Memory B cell (primary cell): ENCODE measurements at regions not wholly inside any gene's neighbourhood (a gene's known extent, or its start where the extent isn't known, plus 50 kb on each side); places are given as distances from the start of the nearest gene placed in this dataset.

Experiments
- ATAC-seq: fragments of 150-1000 bp; cut with Tn5 transposase; 2 replicates; pipeline ENCODE4 v1.10.0; 2021; ENCODE audit warnings: low read depth, mild to moderate bottlenecking, moderate library complexity
- DNase-seq, 2 donors: peaks; one replicate each; pipeline ENCODE4 v3.0.0; 2022; ENCODE audit warnings: low spot score in 2 of 2
- H3K27ac Mint-ChIP-seq: one replicate; pipeline ENCODE4 v1.8.0; 2022; ENCODE audit warnings: mild to moderate bottlenecking, moderate library complexity, mixed read lengths
- H3K27me3 Mint-ChIP-seq: one replicate; pipeline ENCODE4 v1.8.0; 2022; ENCODE audit warnings: mixed read lengths
- H3K36me3 Mint-ChIP-seq: one replicate; pipeline ENCODE4 v1.8.0; 2022; ENCODE audit warnings: mild to moderate bottlenecking, mixed read lengths
- H3K4me1 Mint-ChIP-seq: one replicate; pipeline ENCODE4 v1.8.0; 2022; ENCODE audit warnings: mixed read lengths
- H3K4me3 Mint-ChIP-seq: one replicate; pipeline ENCODE4 v1.8.0; 2022; ENCODE audit warnings: mild to moderate bottlenecking, moderate library complexity, mixed read lengths
- H3K9me3 Mint-ChIP-seq: one replicate; pipeline ENCODE4 v1.8.0; 2022; ENCODE audit warnings: mixed read lengths

GRCh38 chr10:129219364-129219763 is 247.7 kb upstream of the MGMT start:
- no peaks in the 10 kb centered on the region for H3K36me3 Mint-ChIP-seq
- H3K4me1 Mint-ChIP-seq: no peaks in the 10 kb centered on the region
- DNase-seq (no peak), ATAC-seq (no peak)
- H3K4me3 Mint-ChIP-seq: no peak overlapping the region
- peaks cover 8% of the 10 kb centered on the region for H3K9me3 Mint-ChIP-seq
- H3K27ac Mint-ChIP-seq: no peak overlapping the region
- peaks cover 4% of the 10 kb centered on the region for H3K27me3 Mint-ChIP-seq

GRCh38 chr10:129222436-129222835 is 244.6 kb upstream of the MGMT start:
- Mint-ChIP-seq H3K4me3 (no peak overlapping the region), H3K27ac (no peak overlapping the region), H3K36me3 (no peaks in the 10 kb centered on the region), H3K27me3 (peaks cover 2% of the 10 kb centered on the region), H3K9me3 (peaks cover 5% of the 10 kb centered on the region), H3K4me1 (no peaks in the 10 kb centered on the region)
- no peak for ATAC-seq
- no peak for DNase-seq

GRCh38 chr10:129223363-129223762 is 243.7 kb upstream of the MGMT start:
- Mint-ChIP-seq H3K4me3 (no peak overlapping the region), H3K36me3 (no peaks in the 10 kb centered on the region), H3K4me1 (no peaks in the 10 kb centered on the region), H3K27ac (no peak overlapping the region), H3K9me3 (peaks cover 5% of the 10 kb centered on the region), H3K27me3 (peaks cover 2% of the 10 kb centered on the region)
- ATAC-seq: no peak
- no peak for DNase-seq

DNA sequence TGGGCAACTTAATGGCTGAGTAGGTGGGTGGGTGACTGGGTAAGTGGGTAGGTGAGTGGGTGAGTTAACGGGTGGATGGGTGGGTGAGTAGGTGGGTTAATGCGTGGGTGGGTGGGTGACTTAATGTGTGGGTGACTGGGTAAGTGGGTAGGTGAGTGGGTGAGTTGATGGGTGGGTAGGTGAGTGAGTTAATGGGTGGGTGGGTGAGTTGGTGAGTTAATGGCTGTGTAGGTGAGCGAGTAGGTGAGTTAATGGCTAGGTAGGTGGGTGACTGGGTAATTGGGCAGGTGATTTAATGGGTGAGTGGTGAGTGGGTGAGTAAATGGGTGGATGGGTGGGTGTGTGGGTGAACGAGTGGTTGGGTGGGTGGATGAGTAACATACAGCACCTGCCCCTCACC is 243.0 kb upstream of the MGMT start:
- H3K27ac Mint-ChIP-seq: no peak overlapping the region
- no peak for ATAC-seq
- DNase-seq: no peak
- no peaks in the 10 kb centered on the region for H3K4me1 Mint-ChIP-seq
- H3K4me3 Mint-ChIP-seq: no peak overlapping the region
- peaks cover 5% of the 10 kb centered on the region for H3K9me3 Mint-ChIP-seq
- H3K36me3 Mint-ChIP-seq: no peaks in the 10 kb centered on the region
- H3K27me3 Mint-ChIP-seq: peaks cover 2% of the 10 kb centered on the region

- no peaks in the 10 kb centered on the region for H3K4me1 Mint-ChIP-seq
- DNase-seq (no peak), ATAC-seq (no peak)
- no peaks in the 10 kb centered on the region for H3K36me3 Mint-ChIP-seq
- no peaks in the 10 kb centered on the region for H3K9me3 Mint-ChIP-seq
- no peak overlapping the region for H3K4me3 Mint-ChIP-seq
- H3K27me3 Mint-ChIP-seq: no peaks in the 10 kb centered on the region
- H3K27ac Mint-ChIP-seq: no peak overlapping the region
Observed at GRCh38 chr10:129231821-129232220, 235.2 kb upstream of the MGMT start.

GRCh38 chr10:129233351-129234148 is 233.5 kb upstream of the MGMT start:
- Mint-ChIP-seq H3K27ac (peak overlapping the region; percentile 41), H3K27me3 (peaks cover 2% of the 10 kb centered on the region), H3K4me1 (no peaks in the 10 kb centered on the region), H3K4me3 (peak overlapping the region; percentile 63), H3K9me3 (no peaks in the 10 kb centered on the region), H3K36me3 (no peaks in the 10 kb centered on the region)
- ATAC-seq (no peak), DNase-seq (no peak)

- H3K4me3 Mint-ChIP-seq: no peak overlapping the region
- DNase-seq: no peak
- H3K27ac Mint-ChIP-seq: no peak overlapping the region
- no peaks in the 10 kb centered on the region for H3K36me3 Mint-ChIP-seq
- ATAC-seq: no peak
- no peaks in the 10 kb centered on the region for H3K4me1 Mint-ChIP-seq
- H3K9me3 Mint-ChIP-seq: no peaks in the 10 kb centered on the region
- H3K27me3 Mint-ChIP-seq: peaks cover 2% of the 10 kb centered on the region
Observed at GRCh38 chr10:129236274-129236691, 230.8 kb upstream of the MGMT start.

DNA sequence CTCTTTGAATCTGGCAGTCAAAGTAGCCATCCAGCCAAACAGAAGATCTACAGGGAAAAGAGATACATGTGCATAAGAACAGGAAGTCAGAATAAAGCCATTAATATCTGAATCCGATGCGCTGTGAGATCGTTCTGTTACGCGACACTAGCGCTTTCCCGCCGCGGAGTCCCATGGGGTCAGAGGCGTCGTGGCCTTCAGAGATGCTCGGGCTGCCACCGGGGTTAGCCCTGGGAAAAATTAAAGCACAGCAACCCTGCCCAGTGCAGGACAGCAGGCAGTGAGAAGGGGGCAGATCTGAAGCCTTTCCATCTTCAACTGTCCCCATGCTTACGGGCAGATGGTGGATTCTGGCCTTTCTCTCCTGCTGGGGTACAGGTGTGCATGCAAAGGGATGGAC is 225.6 kb upstream of the MGMT start:
- Mint-ChIP-seq H3K4me3 (no peak overlapping the region), H3K4me1 (no peaks in the 10 kb centered on the region), H3K27me3 (peaks cover 4% of the 10 kb centered on the region), H3K9me3 (no peaks in the 10 kb centered on the region), H3K27ac (no peak overlapping the region), H3K36me3 (no peaks in the 10 kb centered on the region)
- no peak for ATAC-seq
- DNase-seq: no peak

GRCh38 chr10:129244298-129244697 is 222.7 kb upstream of the MGMT start:
- ATAC-seq (no peak), DNase-seq (no peak)
- H3K4me3 Mint-ChIP-seq: no peak overlapping the region
- no peaks in the 10 kb centered on the region for H3K9me3 Mint-ChIP-seq
- no peak overlapping the region for H3K27ac Mint-ChIP-seq
- H3K27me3 Mint-ChIP-seq: peaks cover 2% of the 10 kb centered on the region
- H3K4me1 Mint-ChIP-seq: peaks cover 2% of the 10 kb centered on the region
- no peaks in the 10 kb centered on the region for H3K36me3 Mint-ChIP-seq

GRCh38 chr10:129244757-129245156 is 222.3 kb upstream of the MGMT start:
- H3K4me1 Mint-ChIP-seq: peaks cover 2% of the 10 kb centered on the region
- H3K9me3 Mint-ChIP-seq: no peaks in the 10 kb centered on the region
- H3K36me3 Mint-ChIP-seq: no peaks in the 10 kb centered on the region
- no peak overlapping the region for H3K27ac Mint-ChIP-seq
- ATAC-seq (no peak), DNase-seq (no peak)
- H3K27me3 Mint-ChIP-seq: peaks cover 2% of the 10 kb centered on the region
- no peak overlapping the region for H3K4me3 Mint-ChIP-seq

GRCh38 chr10:129253161-129253864 is 213.7 kb upstream of the MGMT start:
- H3K9me3 Mint-ChIP-seq: peaks cover 4% of the 10 kb centered on the region
- no peak overlapping the region for H3K27ac Mint-ChIP-seq
- no peak overlapping the region for H3K4me3 Mint-ChIP-seq
- H3K36me3 Mint-ChIP-seq: no peaks in the 10 kb centered on the region
- DNase-seq (no peak), ATAC-seq (no peak)
- H3K27me3 Mint-ChIP-seq: peaks cover 7% of the 10 kb centered on the region
- no peaks in the 10 kb centered on the region for H3K4me1 Mint-ChIP-seq

GRCh38 chr10:129253865-129254179 is 213.2 kb upstream of the MGMT start:
- ATAC-seq (no peak), DNase-seq (no peak)
- no peak overlapping the region for H3K27ac Mint-ChIP-seq
- no peak overlapping the region for H3K4me3 Mint-ChIP-seq
- peaks cover 4% of the 10 kb centered on the region for H3K9me3 Mint-ChIP-seq
- peaks cover 7% of the 10 kb centered on the region for H3K27me3 Mint-ChIP-seq
- no peaks in the 10 kb centered on the region for H3K36me3 Mint-ChIP-seq
- no peaks in the 10 kb centered on the region for H3K4me1 Mint-ChIP-seq

- H3K27ac Mint-ChIP-seq: no peak overlapping the region
- H3K27me3 Mint-ChIP-seq: no peaks in the 10 kb centered on the region
- DNase-seq (no peak), ATAC-seq (no peak)
- H3K4me3 Mint-ChIP-seq: no peak overlapping the region
- H3K9me3 Mint-ChIP-seq: no peaks in the 10 kb centered on the region
- no peaks in the 10 kb centered on the region for H3K36me3 Mint-ChIP-seq
- no peaks in the 10 kb centered on the region for H3K4me1 Mint-ChIP-seq
Observed at GRCh38 chr10:129258283-129258923, 208.6 kb upstream of the MGMT start.

GRCh38 chr10:129259128-129259815 is 207.8 kb upstream of the MGMT start:
- Mint-ChIP-seq H3K4me1 (no peaks in the 10 kb centered on the region), H3K27me3 (no peaks in the 10 kb centered on the region), H3K9me3 (no peaks in the 10 kb centered on the region), H3K4me3 (no peak overlapping the region), H3K27ac (no peak overlapping the region), H3K36me3 (no peaks in the 10 kb centered on the region)
- ATAC-seq (no peak), DNase-seq (no peak)
